GM18505 (cell line): ENCODE measurements at regions not wholly inside any gene's neighbourhood (a gene's known extent, or its start where the extent isn't known, plus 50 kb on each side); places are given as distances from the start of the nearest gene placed in this dataset.
"Not testable (repeated sequence)": the region's sequence is repeated elsewhere in the genome, so short reads cannot be mapped to it uniquely, and the experiment has no call there.

Experiments
- ATAC-seq: cut with Tn5 transposase; IDR thresholded peaks from one replicate; pipeline ENCODE4 v1.9.1; 2021; ENCODE audit not compliant: unreplicated experiment
- POLR2A ChIP-seq: IDR thresholded peaks from 4 replicates; pipeline ENCODE4 v1.6.1; 2011; ENCODE audit warnings: borderline replicate concordance; ENCODE audit not compliant: insufficient read depth, insufficient read length; ENCODE audit errors: extremely low read depth

GRCh38 chr17:54530398-54530797 lies 370.3 kb upstream of the TOM1L1 start:
- no peak for ATAC-seq
- no peak for TF ChIP-seq POLR2A

GRCh38 chr17:54536306-54536705 lies 364.3 kb upstream of the TOM1L1 start:
- TF ChIP-seq POLR2A, result no peak
- ATAC-seq, result no peak

- no peak for TF ChIP-seq POLR2A
- no peak for ATAC-seq
Measured at GRCh38 chr17:54537656-54538055, 363.0 kb upstream of the TOM1L1 start.

GRCh38 chr17:54544249-54544648 lies 356.4 kb upstream of the TOM1L1 start:
- no peak for TF ChIP-seq POLR2A
- no peak for ATAC-seq

- ATAC-seq, result no peak
- no peak for TF ChIP-seq POLR2A
Measured at GRCh38 chr17:54559883-54560282, 340.8 kb upstream of the TOM1L1 start.

GRCh38 chr17:54608634-54609155 lies 292.0 kb upstream of the TOM1L1 start:
- ATAC-seq, result no peak
- TF ChIP-seq POLR2A, result no peak

- no peak for TF ChIP-seq POLR2A
- no peak for ATAC-seq
Measured at GRCh38 chr17:54620399-54620978, 280.2 kb upstream of the TOM1L1 start.

GRCh38 chr17:54623746-54624145 lies 276.9 kb upstream of the TOM1L1 start:
- ATAC-seq, result no peak
- no peak for TF ChIP-seq POLR2A

GRCh38 chr17:54626146-54626703 lies 274.4 kb upstream of the TOM1L1 start:
- no peak for ATAC-seq
- TF ChIP-seq POLR2A, result no peak

GRCh38 chr17:54639426-54639825 lies 261.2 kb upstream of the TOM1L1 start:
- not testable (repeated sequence) for ATAC-seq

GRCh38 chr17:54662978-54663876 lies 237.4 kb upstream of the TOM1L1 start:
- no peak for ATAC-seq
- TF ChIP-seq POLR2A, result no peak

GRCh38 chr17:54666559-54666958 lies 234.1 kb upstream of the TOM1L1 start:
- TF ChIP-seq POLR2A, result no peak
- no peak for ATAC-seq

- ATAC-seq, result no peak
- TF ChIP-seq POLR2A, result no peak
Measured at GRCh38 chr17:54678158-54678557, 222.5 kb upstream of the TOM1L1 start.

GRCh38 chr17:54680410-54680809 lies 220.2 kb upstream of the TOM1L1 start:
- ATAC-seq, result no peak
- TF ChIP-seq POLR2A, result no peak
